ENCODE measurements at regions not wholly inside any gene's neighbourhood (a gene's known extent, or its start where the extent isn't known, plus 50 kb on each side); places are given as distances from the start of the nearest gene placed in this dataset.

- CTCF ChIA-PET, result interaction anchor here (1.7 kb wide), 1 partner anchor 13 kb away, joined by 3 read pairs; no protein-coding TSS in a partner anchor
- TF ChIP-seq, protein P1, sequence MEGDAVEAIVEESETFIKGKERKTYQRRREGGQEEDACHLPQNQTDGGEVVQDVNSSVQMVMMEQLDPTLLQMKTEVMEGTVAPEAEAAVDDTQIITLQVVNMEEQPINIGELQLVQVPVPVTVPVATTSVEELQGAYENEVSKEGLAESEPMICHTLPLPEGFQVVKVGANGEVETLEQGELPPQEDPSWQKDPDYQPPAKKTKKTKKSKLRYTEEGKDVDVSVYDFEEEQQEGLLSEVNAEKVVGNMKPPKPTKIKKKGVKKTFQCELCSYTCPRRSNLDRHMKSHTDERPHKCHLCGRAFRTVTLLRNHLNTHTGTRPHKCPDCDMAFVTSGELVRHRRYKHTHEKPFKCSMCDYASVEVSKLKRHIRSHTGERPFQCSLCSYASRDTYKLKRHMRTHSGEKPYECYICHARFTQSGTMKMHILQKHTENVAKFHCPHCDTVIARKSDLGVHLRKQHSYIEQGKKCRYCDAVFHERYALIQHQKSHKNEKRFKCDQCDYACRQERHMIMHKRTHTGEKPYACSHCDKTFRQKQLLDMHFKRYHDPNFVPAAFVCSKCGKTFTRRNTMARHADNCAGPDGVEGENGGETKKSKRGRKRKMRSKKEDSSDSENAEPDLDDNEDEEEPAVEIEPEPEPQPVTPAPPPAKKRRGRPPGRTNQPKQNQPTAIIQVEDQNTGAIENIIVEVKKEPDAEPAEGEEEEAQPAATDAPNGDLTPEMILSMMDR (IDR thresholded peaks at IDR 0.05; ENCODE audit: control extremely low read depth, extremely low read depth, low read depth, missing control alignments), result no peak
- POLR2A ChIA-PET, result no interaction called here
- DNase-seq (ENCODE audit: extremely low spot score), result no peak
Measured at GRCh38 chr16:79480056-79480455, 120.5 kb downstream of the MAF start.

- CTCF ChIA-PET, result no interaction called here
- POLR2A ChIA-PET, result no interaction called here
- no peak for DNase-seq (ENCODE audit: extremely low spot score)
- TF ChIP-seq, protein P1 (IDR thresholded peaks at IDR 0.05; ENCODE audit: control extremely low read depth, extremely low read depth, low read depth, missing control alignments), result no peak
Measured at GRCh38 chr16:79476580-79476979, 124.0 kb downstream of the MAF start.

DNA sequence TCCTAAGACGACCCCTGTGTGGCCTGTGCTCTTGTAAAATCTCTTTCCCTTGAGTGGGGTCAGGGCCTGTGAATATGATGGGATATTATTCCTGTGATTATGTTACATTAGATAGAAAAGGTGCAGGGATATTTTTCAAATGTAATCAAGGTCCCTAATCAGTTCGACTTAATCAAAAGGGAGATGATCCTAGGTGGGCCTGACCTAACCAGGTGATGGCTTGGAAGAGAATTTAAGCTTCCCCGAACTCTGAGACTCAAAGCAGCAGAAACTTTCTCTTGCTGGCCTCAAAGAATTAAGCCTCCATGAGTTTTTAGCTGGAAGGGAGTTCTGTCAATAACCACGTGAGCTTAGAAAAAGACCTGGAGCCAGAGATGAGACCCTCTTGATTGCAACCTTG lies 124.7 kb downstream of the MAF start:
- ChIA-PET CTCF (no interaction called here), POLR2A (no interaction called here)
- TF ChIP-seq, protein P1 (IDR thresholded peaks at IDR 0.05; ENCODE audit: control extremely low read depth, extremely low read depth, low read depth, missing control alignments), result no peak
- no peak for DNase-seq (ENCODE audit: extremely low spot score)

GRCh38 chr16:79473456-79473855 lies 127.1 kb downstream of the MAF start:
- ChIA-PET POLR2A (no interaction called here), CTCF (no interaction called here)
- DNase-seq (ENCODE audit: extremely low spot score), result no peak
- TF ChIP-seq, protein P1 (IDR thresholded peaks at IDR 0.05; ENCODE audit: control extremely low read depth, extremely low read depth, low read depth, missing control alignments), result no peak

- POLR2A ChIA-PET, result no interaction called here
- TF ChIP-seq, protein P1 (IDR thresholded peaks at IDR 0.05; ENCODE audit: control extremely low read depth, extremely low read depth, low read depth, missing control alignments), result no peak
- CTCF ChIA-PET, result no interaction called here
- no peak for DNase-seq (ENCODE audit: extremely low spot score)
Measured at GRCh38 chr16:79472426-79472825, 128.1 kb downstream of the MAF start.

DNA sequence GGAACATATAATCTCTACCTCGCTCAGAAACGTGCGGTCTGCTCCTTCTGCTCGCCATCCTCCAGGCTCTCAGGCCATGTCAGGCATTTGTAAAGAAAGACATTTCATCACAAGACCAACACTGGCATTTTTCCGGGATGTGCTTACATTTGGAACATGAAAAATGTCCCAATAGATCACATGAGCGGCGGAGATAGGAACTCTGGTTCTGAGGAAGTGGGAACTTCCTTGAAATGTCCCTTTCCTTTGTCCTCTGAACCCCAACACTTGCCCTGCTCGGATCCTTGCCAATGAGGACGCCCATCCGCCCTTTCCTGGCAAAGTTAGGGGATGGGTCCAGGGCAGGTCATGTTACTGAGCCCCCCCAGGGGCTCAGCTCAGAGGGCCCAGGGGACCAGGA lies 130.5 kb downstream of the MAF start:
- DNase-seq (ENCODE audit: extremely low spot score), result no peak
- CTCF ChIA-PET, result interaction anchor here (1.4 kb wide), 1 partner anchor 30 kb away, joined by 3 read pairs; no protein-coding TSS in a partner anchor
- TF ChIP-seq, protein P1 (IDR thresholded peaks at IDR 0.05; ENCODE audit: control extremely low read depth, extremely low read depth, low read depth, missing control alignments), result no peak
- POLR2A ChIA-PET, result no interaction called here

DNA sequence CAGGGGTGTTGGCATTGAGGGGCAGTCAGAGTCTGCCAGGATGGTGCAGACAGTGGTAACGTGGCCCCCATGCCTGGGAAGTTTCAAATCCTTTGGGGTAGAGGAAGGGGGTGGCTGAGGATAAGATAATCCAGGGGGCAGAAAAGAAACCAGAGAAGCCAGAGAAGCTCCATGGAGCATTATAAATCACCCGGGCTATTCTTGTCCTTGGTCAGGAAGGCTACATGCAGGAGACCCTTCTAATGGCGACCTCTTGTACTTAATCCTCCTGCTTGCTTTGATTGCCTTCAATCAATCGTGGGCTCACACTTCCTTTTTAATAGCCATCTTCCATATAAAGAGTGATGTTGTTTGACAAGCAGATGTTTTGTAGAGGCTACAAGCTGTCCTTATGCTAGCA lies 131.9 kb downstream of the MAF start:
- DNase-seq (ENCODE audit: extremely low spot score), result no peak
- TF ChIP-seq, protein P1 (IDR thresholded peaks at IDR 0.05; ENCODE audit: control extremely low read depth, extremely low read depth, low read depth, missing control alignments), result no peak
- ChIA-PET POLR2A (no interaction called here), CTCF (no interaction called here)
